ENCODE measurements at regions not wholly inside any gene's neighbourhood (a gene's known extent, or its start where the extent isn't known, plus 50 kb on each side); places are given as distances from the start of the nearest gene placed in this dataset.
A peak's percentile ranks its signal among the peaks of the same experiment; 100 is the strongest.
"Not testable (repeated sequence)": the region's sequence is repeated elsewhere in the genome, so short reads cannot be mapped to it uniquely, and the experiment has no call there.

DNA sequence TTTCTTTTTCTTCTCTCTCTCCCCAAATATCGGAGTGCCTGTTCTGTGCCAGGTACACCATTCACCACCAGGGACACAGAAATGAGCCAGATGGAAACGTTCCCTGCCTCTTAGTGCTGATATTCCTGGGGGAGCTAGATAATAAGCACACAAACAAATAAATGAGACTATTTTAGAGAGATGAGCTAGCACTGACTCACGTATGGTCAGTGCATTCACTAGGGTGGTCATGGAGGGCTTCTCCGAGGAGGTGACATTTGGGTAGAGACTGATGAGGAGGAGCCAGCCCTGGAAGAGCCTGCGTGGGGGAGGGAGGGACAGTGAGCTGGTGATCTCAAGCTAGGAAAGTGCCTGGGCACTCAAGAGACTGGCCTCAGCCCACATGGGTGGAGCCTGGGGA is 252.3 kb upstream of the KCNG1 start:
- no peak overlapping the region for H3K4me3 Mint-ChIP-seq
- no peaks in the 10 kb centered on the region for H3K36me3 Mint-ChIP-seq (ENCODE audit: low read depth)
- DNase-seq, result no peak
- no peak overlapping the region for H3K27ac Mint-ChIP-seq
- CTCF ChIA-PET, result interaction anchor here (1.1 kb wide), 1 partner anchor 23 kb away, joined by 3 read pairs; no protein-coding TSS in a partner anchor
- peaks cover 32% of the 10 kb centered on the region for H3K27me3 Mint-ChIP-seq
- no peaks in the 10 kb centered on the region for H3K4me1 Mint-ChIP-seq
- peaks cover 3% of the 10 kb centered on the region for H3K9me3 Mint-ChIP-seq
- POLR2A ChIA-PET, result no interaction called here

DNA sequence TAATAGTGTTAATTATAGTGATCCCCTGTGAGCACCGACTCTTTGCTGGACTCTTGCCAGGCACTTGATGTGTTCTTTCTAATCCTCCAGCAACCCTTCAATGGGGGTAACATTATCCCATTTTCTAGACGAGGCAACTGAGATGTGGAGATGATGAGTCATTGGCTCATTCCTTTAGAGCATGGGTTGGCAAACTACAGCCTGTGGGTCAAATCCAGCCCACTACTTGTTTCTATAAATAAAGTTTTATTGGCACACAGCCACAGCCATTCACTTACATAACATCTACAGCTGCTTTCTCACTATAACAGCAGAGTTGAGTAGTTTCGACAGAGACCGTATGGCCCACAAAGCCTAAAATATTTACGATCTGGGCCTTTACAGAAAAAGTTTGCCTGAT is 249.5 kb upstream of the KCNG1 start:
- Mint-ChIP-seq H3K4me1 (no peaks in the 10 kb centered on the region), H3K4me3 (no peak overlapping the region), H3K9me3 (peaks cover 3% of the 10 kb centered on the region), H3K27me3 (peaks cover 29% of the 10 kb centered on the region), H3K36me3 (ENCODE audit: low read depth) (no peaks in the 10 kb centered on the region), H3K27ac (no peak overlapping the region)
- ChIA-PET POLR2A (no interaction called here), CTCF (no interaction called here)
- no peak for DNase-seq

DNA sequence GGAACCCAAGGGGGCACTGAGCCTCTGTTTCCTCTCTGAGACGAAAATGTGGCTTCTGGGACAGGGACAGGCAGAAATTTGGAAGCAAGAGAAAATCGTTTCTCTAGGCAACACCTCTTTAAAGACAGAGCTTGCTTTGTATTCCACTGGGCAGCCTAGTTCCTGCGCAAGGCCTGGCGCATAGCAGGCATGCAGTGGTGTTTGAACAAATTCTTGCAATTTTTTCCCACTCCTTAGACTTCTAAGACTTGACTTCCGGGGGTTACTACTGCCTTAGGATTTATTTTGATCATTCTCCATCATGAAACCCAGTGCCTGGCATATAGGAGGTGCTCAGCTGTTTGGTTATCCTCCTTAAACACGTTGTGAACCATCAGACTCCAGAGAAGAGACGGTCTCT is 249.0 kb upstream of the KCNG1 start:
- no peaks in the 10 kb centered on the region for H3K36me3 Mint-ChIP-seq (ENCODE audit: low read depth)
- H3K27ac Mint-ChIP-seq, result no peak overlapping the region
- peaks cover 27% of the 10 kb centered on the region for H3K27me3 Mint-ChIP-seq
- H3K4me3 Mint-ChIP-seq, result no peak overlapping the region
- H3K9me3 Mint-ChIP-seq, result peaks cover 3% of the 10 kb centered on the region
- ChIA-PET CTCF (no interaction called here), POLR2A (no interaction called here)
- no peak for DNase-seq
- H3K4me1 Mint-ChIP-seq, result no peaks in the 10 kb centered on the region

DNA sequence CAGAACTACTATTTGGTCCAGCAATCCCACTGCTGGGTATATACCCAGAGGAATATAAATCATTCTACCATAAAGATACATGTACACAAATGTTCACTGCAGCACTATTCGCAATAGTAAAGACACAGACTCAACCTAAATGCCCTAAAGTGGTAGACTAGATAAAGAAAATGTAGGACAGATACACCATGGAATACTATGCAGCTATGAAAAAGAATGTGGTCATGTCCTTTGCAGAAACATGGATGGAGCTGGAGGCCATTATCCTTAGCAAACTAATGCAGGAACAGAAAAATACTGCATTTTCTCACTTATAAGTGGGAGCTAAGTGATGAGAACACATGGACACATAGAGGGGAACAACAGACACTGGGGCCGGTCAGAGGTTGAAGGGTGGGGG is 248.4 kb upstream of the KCNG1 start:
- H3K4me1 Mint-ChIP-seq; CTCF ChIA-PET; POLR2A ChIA-PET; H3K9me3 Mint-ChIP-seq; H3K36me3 Mint-ChIP-seq (ENCODE audit: low read depth); H3K4me3 Mint-ChIP-seq; DNase-seq; H3K27ac Mint-ChIP-seq: not testable (repeated sequence)
- peaks cover 20% of the 10 kb centered on the region for H3K27me3 Mint-ChIP-seq

DNA sequence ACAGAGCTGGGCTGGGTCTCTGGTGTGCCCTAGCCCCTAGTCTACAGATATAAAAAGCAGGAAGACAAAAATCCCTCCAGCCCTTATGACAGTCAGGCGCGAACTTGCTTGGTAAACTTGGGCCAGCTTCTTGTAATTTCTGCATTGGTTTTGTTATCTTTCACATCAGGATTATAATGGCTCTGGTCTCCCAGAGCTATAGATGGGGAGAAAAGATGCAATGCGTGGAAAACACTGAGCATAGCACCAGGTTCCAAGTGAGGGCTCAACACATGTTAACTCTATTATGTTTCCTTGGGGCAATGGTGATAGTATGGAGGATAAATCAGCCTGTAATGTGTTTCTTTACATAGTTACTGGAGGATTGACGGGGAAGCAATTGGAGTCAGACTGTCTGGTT is 246.8 kb upstream of the KCNG1 start:
- POLR2A ChIA-PET, result no interaction called here
- H3K36me3 Mint-ChIP-seq (ENCODE audit: low read depth), result no peaks in the 10 kb centered on the region
- no peak overlapping the region for H3K27ac Mint-ChIP-seq
- H3K4me3 Mint-ChIP-seq, result no peak overlapping the region
- no peaks in the 10 kb centered on the region for H3K4me1 Mint-ChIP-seq
- H3K9me3 Mint-ChIP-seq, result peaks cover 5% of the 10 kb centered on the region
- CTCF ChIA-PET, result no interaction called here
- DNase-seq, result no peak
- peaks cover 9% of the 10 kb centered on the region for H3K27me3 Mint-ChIP-seq

DNA sequence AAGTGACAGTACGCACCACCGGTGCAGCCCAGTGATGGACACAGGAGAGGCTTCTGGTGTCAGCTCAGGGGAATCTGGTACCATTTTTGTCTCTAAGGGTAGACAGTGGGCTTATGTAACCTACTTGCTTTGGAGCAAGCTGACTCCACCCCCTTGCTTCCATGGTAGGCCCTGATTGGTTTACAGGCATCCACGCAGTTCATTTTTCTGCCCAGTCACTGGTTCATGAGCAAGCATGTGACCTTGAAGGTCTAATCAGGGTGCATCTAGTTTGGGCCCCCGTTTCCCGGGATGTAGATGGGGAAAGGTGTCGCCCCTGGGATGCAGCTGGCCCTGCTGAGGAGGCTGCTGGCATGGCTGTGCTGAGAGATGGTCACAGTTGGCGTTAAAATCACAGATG is 244.8 kb upstream of the KCNG1 start:
- ChIA-PET CTCF (no interaction called here), POLR2A (no interaction called here)
- Mint-ChIP-seq H3K27ac (no peak overlapping the region), H3K4me1 (no peaks in the 10 kb centered on the region), H3K9me3 (peaks cover 5% of the 10 kb centered on the region), H3K36me3 (ENCODE audit: low read depth) (no peaks in the 10 kb centered on the region), H3K4me3 (no peak overlapping the region), H3K27me3 (peaks cover under 1% of the 10 kb centered on the region)
- DNase-seq, result no peak

DNA sequence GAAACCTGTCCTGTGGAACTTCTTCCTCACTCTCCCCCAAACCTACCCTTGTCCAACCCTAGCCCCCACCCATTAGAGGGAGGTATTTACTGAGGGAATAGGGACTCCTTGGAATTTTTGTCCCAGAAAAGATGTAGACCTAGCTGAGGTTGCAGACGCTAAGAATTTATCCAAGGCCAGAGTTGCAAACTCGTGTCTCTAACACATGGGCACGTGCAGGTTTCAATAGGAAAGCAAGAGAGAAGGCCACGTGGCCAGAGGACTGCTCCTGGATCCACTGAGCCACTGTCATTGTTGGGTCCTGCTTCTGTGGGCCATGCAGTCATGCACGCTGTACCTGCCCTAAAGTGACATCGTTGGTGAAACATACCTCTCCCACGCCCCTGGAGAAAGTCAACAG is 243.4 kb upstream of the KCNG1 start:
- no peaks in the 10 kb centered on the region for H3K4me1 Mint-ChIP-seq
- no peaks in the 10 kb centered on the region for H3K27me3 Mint-ChIP-seq
- CTCF ChIA-PET, result no interaction called here
- H3K9me3 Mint-ChIP-seq, result peaks cover 4% of the 10 kb centered on the region
- no peaks in the 10 kb centered on the region for H3K36me3 Mint-ChIP-seq (ENCODE audit: low read depth)
- H3K27ac Mint-ChIP-seq, result no peak overlapping the region
- H3K4me3 Mint-ChIP-seq, result no peak overlapping the region
- POLR2A ChIA-PET, result no interaction called here
- no peak for DNase-seq

DNA sequence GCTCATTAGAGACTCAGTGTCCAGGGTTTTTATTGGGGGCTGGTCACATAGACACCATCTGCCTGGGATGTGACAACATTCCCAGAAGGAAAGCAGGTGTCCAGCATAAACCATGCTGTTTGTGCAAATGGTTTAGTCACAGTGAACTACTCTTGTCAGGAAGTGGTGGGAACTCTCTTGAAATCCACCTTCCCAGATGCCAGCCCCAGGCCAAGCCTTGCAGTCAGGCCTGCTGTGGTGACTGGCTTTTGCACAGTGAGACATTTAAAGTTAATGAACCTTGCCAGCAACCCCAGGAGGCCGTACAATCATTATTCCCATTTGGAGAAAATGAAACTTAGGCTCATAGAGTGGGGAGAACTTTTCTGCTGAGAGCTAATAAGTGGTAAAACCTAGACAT is 242.5 kb upstream of the KCNG1 start:
- Mint-ChIP-seq H3K27ac (no peak overlapping the region), H3K4me1 (no peaks in the 10 kb centered on the region), H3K36me3 (ENCODE audit: low read depth) (no peaks in the 10 kb centered on the region), H3K27me3 (no peaks in the 10 kb centered on the region), H3K4me3 (no peak overlapping the region), H3K9me3 (peaks cover 2% of the 10 kb centered on the region)
- no peak for DNase-seq
- ChIA-PET POLR2A (no interaction called here), CTCF (no interaction called here)

DNA sequence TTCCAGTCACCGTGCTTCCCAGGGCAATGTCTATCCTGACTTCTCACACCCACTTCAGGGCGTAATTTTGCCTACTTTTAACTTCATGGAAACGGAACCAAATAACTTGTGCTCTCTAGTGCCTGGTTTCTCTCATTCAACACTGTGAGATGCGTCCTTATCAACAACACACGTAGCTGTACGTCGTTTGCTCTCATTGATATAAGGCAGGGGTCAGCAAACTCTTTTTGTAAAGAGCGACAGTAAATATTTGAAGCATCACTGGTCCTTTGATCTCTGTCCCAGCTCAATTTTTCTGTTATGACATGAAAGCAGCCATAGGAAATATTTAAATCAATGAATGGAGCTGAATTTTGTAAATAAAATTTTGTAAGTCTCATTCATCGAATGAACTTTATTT is 239.3 kb upstream of the KCNG1 start:
- H3K36me3 Mint-ChIP-seq (ENCODE audit: low read depth), result no peaks in the 10 kb centered on the region
- ChIA-PET CTCF (no interaction called here), POLR2A (no interaction called here)
- H3K9me3 Mint-ChIP-seq, result peaks cover 2% of the 10 kb centered on the region
- H3K4me3 Mint-ChIP-seq, result no peak overlapping the region
- H3K27ac Mint-ChIP-seq, result no peak overlapping the region
- peaks cover under 1% of the 10 kb centered on the region for H3K27me3 Mint-ChIP-seq
- no peaks in the 10 kb centered on the region for H3K4me1 Mint-ChIP-seq
- DNase-seq, result no peak

DNA sequence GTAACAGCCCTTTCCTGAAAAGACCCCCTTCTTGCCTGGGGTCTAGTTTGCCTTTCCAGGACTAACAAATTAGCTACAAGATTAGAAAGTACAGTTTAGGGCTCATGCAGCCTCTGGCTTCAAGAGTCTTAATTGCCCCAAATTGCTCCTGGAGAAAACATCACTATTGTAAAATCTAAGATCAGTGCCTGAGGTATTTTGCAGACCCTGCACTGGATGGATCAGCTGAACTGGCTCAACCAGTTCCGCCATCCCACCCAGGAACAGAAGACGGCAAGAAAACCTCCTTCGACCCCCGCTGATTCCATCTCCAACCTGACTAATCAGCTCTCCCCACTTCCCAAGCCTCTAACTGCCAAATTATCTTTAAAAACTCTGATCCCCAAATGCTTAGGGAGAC is 236.5 kb upstream of the KCNG1 start:
- Mint-ChIP-seq H3K4me3 (no peak overlapping the region), H3K36me3 (ENCODE audit: low read depth) (no peaks in the 10 kb centered on the region), H3K9me3 (no peaks in the 10 kb centered on the region), H3K27ac (no peak overlapping the region), H3K27me3 (peaks cover 7% of the 10 kb centered on the region), H3K4me1 (no peaks in the 10 kb centered on the region)
- DNase-seq, result no peak
- ChIA-PET POLR2A (no interaction called here), CTCF (no interaction called here)

DNA sequence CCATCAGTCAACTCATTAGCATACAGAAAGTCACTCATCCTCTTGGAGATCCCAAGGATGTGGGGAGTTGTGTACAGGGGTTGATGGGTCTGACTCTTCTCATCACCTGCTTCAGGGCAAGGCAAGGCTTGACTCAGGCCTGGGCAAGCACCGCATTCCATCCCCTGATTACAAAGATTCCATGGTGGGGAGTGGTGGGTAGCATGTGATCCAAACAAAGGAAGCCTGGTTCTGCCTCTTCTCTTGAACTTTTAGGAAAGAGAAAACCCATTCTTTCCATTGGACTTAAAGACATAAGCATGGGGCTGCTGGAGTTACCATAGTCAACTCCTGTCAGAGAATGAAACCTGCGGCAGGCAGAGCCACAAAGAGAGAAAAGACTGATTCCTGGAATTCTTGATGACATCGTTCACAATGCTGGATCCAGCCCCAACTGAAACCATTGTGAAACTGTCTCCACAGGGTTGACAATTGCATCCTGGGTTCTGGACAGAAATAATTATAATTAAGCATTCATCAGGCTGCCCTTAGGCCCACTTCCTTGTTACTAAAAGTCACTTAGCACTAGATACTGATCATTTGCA is 235.8 kb upstream of the KCNG1 start:
- ChIA-PET CTCF (no interaction called here), POLR2A (no interaction called here)
- DNase-seq, result no peak
- Mint-ChIP-seq H3K4me3 (no peak overlapping the region), H3K9me3 (no peaks in the 10 kb centered on the region), H3K36me3 (ENCODE audit: low read depth) (no peaks in the 10 kb centered on the region), H3K27me3 (peaks cover 10% of the 10 kb centered on the region), H3K4me1 (no peaks in the 10 kb centered on the region), H3K27ac (peak overlapping the region; percentile 39)

DNA sequence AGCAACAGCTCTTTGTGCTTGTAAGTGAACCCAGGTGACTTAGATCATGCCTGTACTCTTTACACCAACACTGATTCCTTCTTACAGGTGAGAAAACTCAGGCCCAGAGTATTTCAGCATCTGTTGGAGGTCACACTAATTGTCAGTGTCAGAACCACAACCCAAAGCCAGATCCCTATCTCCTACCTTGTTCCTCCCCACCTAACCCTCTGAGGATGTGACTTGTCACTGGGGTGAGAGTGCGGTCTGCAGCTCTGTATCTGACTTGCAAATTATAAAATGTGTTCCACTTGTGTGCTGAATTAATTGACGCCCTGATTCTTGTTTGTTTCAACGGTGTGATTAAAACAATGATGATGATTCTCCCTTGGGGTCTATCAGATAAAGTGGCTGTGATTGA is 232.5 kb upstream of the KCNG1 start:
- CTCF ChIA-PET, result no interaction called here
- Mint-ChIP-seq H3K36me3 (ENCODE audit: low read depth) (no peaks in the 10 kb centered on the region), H3K4me1 (no peaks in the 10 kb centered on the region), H3K27ac (no peak overlapping the region), H3K4me3 (no peak overlapping the region), H3K27me3 (peaks cover 11% of the 10 kb centered on the region), H3K9me3 (no peaks in the 10 kb centered on the region)
- no peak for DNase-seq
- POLR2A ChIA-PET, result no interaction called here

DNA sequence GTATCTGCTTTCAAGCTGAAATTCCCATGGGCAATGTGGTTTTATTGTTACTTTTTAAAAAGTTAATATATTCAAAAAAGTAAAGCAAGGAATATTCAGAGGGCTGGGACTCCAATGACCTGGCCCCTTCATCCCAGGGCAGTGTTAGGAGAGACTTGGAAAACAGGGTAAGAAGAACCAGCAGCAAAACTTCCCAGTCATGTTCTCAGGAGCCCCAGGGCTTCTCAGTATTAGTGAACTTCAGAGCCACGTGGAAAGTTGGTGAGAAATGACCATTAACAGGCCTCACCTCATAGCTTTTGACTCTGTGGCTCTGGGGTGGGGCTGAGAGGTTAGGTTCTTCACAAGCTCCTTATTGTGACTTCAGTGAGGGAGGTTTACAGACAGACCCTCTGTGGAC is 230.4 kb upstream of the KCNG1 start:
- POLR2A ChIA-PET, result interaction anchor here (1.2 kb wide), 1 partner anchor 224 kb away, joined by 4 read pairs; no protein-coding TSS in a partner anchor
- Mint-ChIP-seq H3K36me3 (ENCODE audit: low read depth) (no peaks in the 10 kb centered on the region), H3K27ac (no peak overlapping the region), H3K4me1 (no peaks in the 10 kb centered on the region), H3K4me3 (no peak overlapping the region), H3K27me3 (peaks cover 11% of the 10 kb centered on the region), H3K9me3 (no peaks in the 10 kb centered on the region)
- no peak for DNase-seq
- CTCF ChIA-PET, result interaction anchor here (0.6 kb wide), 1 partner anchor 584 kb away, joined by 3 read pairs; no protein-coding TSS in a partner anchor

DNA sequence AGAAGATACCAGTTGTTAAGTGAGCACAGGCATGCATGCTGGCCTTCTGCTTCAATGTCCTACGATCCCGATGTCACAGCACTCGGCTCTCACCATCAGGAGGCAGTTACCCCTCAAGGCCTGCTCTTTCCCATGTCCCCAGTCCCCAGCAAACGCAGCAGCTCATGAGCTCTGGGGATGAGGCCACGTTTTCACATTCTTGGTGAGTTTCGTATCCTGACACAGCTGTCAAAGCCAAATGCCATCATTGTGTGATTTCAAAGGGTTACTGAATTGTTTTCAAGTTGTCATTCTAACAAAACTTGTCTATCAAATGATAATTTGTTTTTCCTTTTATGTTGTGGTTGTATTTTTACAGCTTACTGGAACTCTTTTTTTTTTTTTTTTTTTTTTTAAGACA is 226.9 kb upstream of the KCNG1 start:
- Mint-ChIP-seq H3K27ac (no peak overlapping the region), H3K4me1 (no peaks in the 10 kb centered on the region), H3K36me3 (ENCODE audit: low read depth) (no peaks in the 10 kb centered on the region), H3K27me3 (peaks cover 6% of the 10 kb centered on the region), H3K9me3 (no peaks in the 10 kb centered on the region), H3K4me3 (no peak overlapping the region)
- ChIA-PET POLR2A (no interaction called here), CTCF (no interaction called here)
- DNase-seq, result no peak

All from activated CD4-positive, alpha-beta T cell treated with anti-CD3 and anti-CD28 coated beads, Interleukin-2, amount 10 ng/mL, durations not matched to agents 7 days and 5 days (primary cell).